ENCODE measurements at regions not wholly inside any gene's neighbourhood (a gene's known extent, or its start where the extent isn't known, plus 50 kb on each side); places are given as distances from the start of the nearest gene placed in this dataset.

GRCh38 chr16:85319208-85319983, 207.1 kb upstream of the CIBAR2 start:
- no peak for TF ChIP-seq POLR2A (IDR thresholded peaks at IDR 0.05)
- no peak for TF ChIP-seq CTCF (IDR thresholded peaks at IDR 0.05)
